ENCODE measurements at regions not wholly inside any gene's neighbourhood (a gene's known extent, or its start where the extent isn't known, plus 50 kb on each side); places are given as distances from the start of the nearest gene placed in this dataset.

- no peaks in the 10 kb centered on the region for H3K9me3 Mint-ChIP-seq
Measured at GRCh38 chr1:22340066-22340465, 111.6 kb upstream of the ZBTB40 start.

DNA sequence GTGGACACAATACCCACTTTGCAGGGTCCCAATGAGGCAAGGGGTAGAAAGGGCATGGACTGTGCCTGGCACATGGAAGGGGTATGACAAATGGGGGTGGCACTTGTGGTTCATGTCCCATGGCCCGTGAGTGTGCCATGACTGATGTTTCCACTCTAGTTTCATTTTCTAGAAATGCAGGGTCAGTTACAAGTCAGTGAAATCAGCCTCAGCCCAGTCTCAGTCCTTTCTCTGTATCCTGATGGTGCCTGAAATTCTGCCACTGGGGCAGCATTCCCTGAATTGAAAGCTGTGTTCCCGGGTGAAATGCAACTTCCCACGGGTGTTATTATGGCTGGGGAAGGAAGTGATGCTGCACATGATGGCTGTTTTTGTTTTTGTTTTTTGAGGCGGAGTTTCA is 110.8 kb upstream of the ZBTB40 start:
- Mint-ChIP-seq H3K27ac (no peak overlapping the region), H3K4me1 (no peaks in the 10 kb centered on the region), H3K36me3 (ENCODE audit: low read depth) (no peaks in the 10 kb centered on the region), H3K9me3 (no peaks in the 10 kb centered on the region), H3K27me3 (peaks cover 42% of the 10 kb centered on the region), H3K4me3 (no peak overlapping the region)
- ATAC-seq (no peak), DNase-seq (no peak)

More at GRCh38 chr1:22340066-22340465, 111.6 kb upstream of the ZBTB40 start:
- H3K27ac Mint-ChIP-seq, result no peak overlapping the region
- H3K4me3 Mint-ChIP-seq, result no peak overlapping the region
- no peaks in the 10 kb centered on the region for H3K36me3 Mint-ChIP-seq (ENCODE audit: low read depth)
- no peaks in the 10 kb centered on the region for H3K4me1 Mint-ChIP-seq
- peaks cover 38% of the 10 kb centered on the region for H3K27me3 Mint-ChIP-seq
- no peak for DNase-seq
- no peak for ATAC-seq

GRCh38 chr1:22341791-22342605 is 109.7 kb upstream of the ZBTB40 start:
- ATAC-seq (no peak), DNase-seq (no peak)
- Mint-ChIP-seq H3K4me1 (no peaks in the 10 kb centered on the region), H3K4me3 (no peak overlapping the region), H3K9me3 (no peaks in the 10 kb centered on the region), H3K27ac (no peak overlapping the region), H3K27me3 (peaks cover 46% of the 10 kb centered on the region), H3K36me3 (ENCODE audit: low read depth) (no peaks in the 10 kb centered on the region)

GRCh38 chr1:22342734-22343191 is 108.9 kb upstream of the ZBTB40 start:
- ATAC-seq (no peak), DNase-seq (no peak)
- Mint-ChIP-seq H3K27ac (no peak overlapping the region), H3K36me3 (ENCODE audit: low read depth) (no peaks in the 10 kb centered on the region), H3K9me3 (no peaks in the 10 kb centered on the region), H3K27me3 (peaks cover 48% of the 10 kb centered on the region), H3K4me1 (no peaks in the 10 kb centered on the region), H3K4me3 (no peak overlapping the region)

GRCh38 chr1:22343456-22344328 is 108.0 kb upstream of the ZBTB40 start:
- no peaks in the 10 kb centered on the region for H3K4me1 Mint-ChIP-seq
- H3K36me3 Mint-ChIP-seq (ENCODE audit: low read depth), result no peaks in the 10 kb centered on the region
- no peak overlapping the region for H3K27ac Mint-ChIP-seq
- ATAC-seq, result no peak
- DNase-seq, result no peak
- no peak overlapping the region for H3K4me3 Mint-ChIP-seq
- H3K9me3 Mint-ChIP-seq, result no peaks in the 10 kb centered on the region
- peaks cover 58% of the 10 kb centered on the region for H3K27me3 Mint-ChIP-seq

- Mint-ChIP-seq H3K9me3 (no peaks in the 10 kb centered on the region), H3K4me3 (no peak overlapping the region), H3K27ac (no peak overlapping the region), H3K36me3 (ENCODE audit: low read depth) (no peaks in the 10 kb centered on the region), H3K27me3 (peaks cover 60% of the 10 kb centered on the region), H3K4me1 (no peaks in the 10 kb centered on the region)
- ATAC-seq (no peak), DNase-seq (no peak)
Measured at GRCh38 chr1:22344329-22344630, 107.4 kb upstream of the ZBTB40 start.

- no peak overlapping the region for H3K27ac Mint-ChIP-seq
- no peaks in the 10 kb centered on the region for H3K9me3 Mint-ChIP-seq
- peaks cover under 1% of the 10 kb centered on the region for H3K4me1 Mint-ChIP-seq
- no peak overlapping the region for H3K4me3 Mint-ChIP-seq
- H3K36me3 Mint-ChIP-seq (ENCODE audit: low read depth), result no peaks in the 10 kb centered on the region
- DNase-seq, result no peak
- ATAC-seq, result no peak
- H3K27me3 Mint-ChIP-seq, result peaks cover 64% of the 10 kb centered on the region
Measured at GRCh38 chr1:22344851-22345560, 106.6 kb upstream of the ZBTB40 start.

- Mint-ChIP-seq H3K4me3 (no peak overlapping the region), H3K36me3 (ENCODE audit: low read depth) (no peaks in the 10 kb centered on the region), H3K27me3 (peaks cover 73% of the 10 kb centered on the region), H3K4me1 (peaks cover 8% of the 10 kb centered on the region), H3K27ac (no peak overlapping the region), H3K9me3 (no peaks in the 10 kb centered on the region)
- no peak for ATAC-seq
- no peak for DNase-seq
Measured at GRCh38 chr1:22347854-22348760, 103.5 kb upstream of the ZBTB40 start.

GRCh38 chr1:22349362-22350043 is 102.1 kb upstream of the ZBTB40 start:
- H3K4me3 Mint-ChIP-seq, result no peak overlapping the region
- H3K36me3 Mint-ChIP-seq (ENCODE audit: low read depth), result no peaks in the 10 kb centered on the region
- peaks cover 8% of the 10 kb centered on the region for H3K4me1 Mint-ChIP-seq
- DNase-seq (no peak), ATAC-seq (no peak)
- no peaks in the 10 kb centered on the region for H3K9me3 Mint-ChIP-seq
- H3K27ac Mint-ChIP-seq, result no peak overlapping the region
- H3K27me3 Mint-ChIP-seq, result peaks cover 67% of the 10 kb centered on the region

- peaks cover 60% of the 10 kb centered on the region for H3K27me3 Mint-ChIP-seq
- no peak overlapping the region for H3K27ac Mint-ChIP-seq
- H3K9me3 Mint-ChIP-seq, result no peaks in the 10 kb centered on the region
- peaks cover 8% of the 10 kb centered on the region for H3K4me1 Mint-ChIP-seq
- no peak overlapping the region for H3K4me3 Mint-ChIP-seq
- H3K36me3 Mint-ChIP-seq (ENCODE audit: low read depth), result no peaks in the 10 kb centered on the region
- DNase-seq (no peak), ATAC-seq (no peak)
Measured at GRCh38 chr1:22350171-22350923, 101.3 kb upstream of the ZBTB40 start.

GRCh38 chr1:22350924-22351767 is 100.5 kb upstream of the ZBTB40 start:
- Mint-ChIP-seq H3K4me3 (no peak overlapping the region), H3K9me3 (no peaks in the 10 kb centered on the region), H3K27me3 (peaks cover 56% of the 10 kb centered on the region), H3K27ac (no peak overlapping the region), H3K36me3 (ENCODE audit: low read depth) (no peaks in the 10 kb centered on the region), H3K4me1 (peaks cover 8% of the 10 kb centered on the region)
- no peak for DNase-seq
- ATAC-seq, result no peak

GRCh38 chr1:22351768-22352080 is 99.9 kb upstream of the ZBTB40 start:
- H3K27me3 Mint-ChIP-seq, result peaks cover 55% of the 10 kb centered on the region
- ATAC-seq, result no peak
- DNase-seq, result no peak
- H3K4me3 Mint-ChIP-seq, result no peak overlapping the region
- no peaks in the 10 kb centered on the region for H3K36me3 Mint-ChIP-seq (ENCODE audit: low read depth)
- no peaks in the 10 kb centered on the region for H3K9me3 Mint-ChIP-seq
- no peak overlapping the region for H3K27ac Mint-ChIP-seq
- peaks cover 8% of the 10 kb centered on the region for H3K4me1 Mint-ChIP-seq
